AG09309 (cell line): ENCODE measurements at regions not wholly inside any gene's neighbourhood (a gene's known extent, or its start where the extent isn't known, plus 50 kb on each side); places are given as distances from the start of the nearest gene placed in this dataset.

Experiments
- DNase-seq: peaks from one replicate; pipeline ENCODE4 v3.0.0-alpha.2; 2010; ENCODE audit warnings: low read depth
- H3K4me3 ChIP-seq: 2 replicates; pipeline ENCODE4 v1.5.1; 2011; ENCODE audit warnings: mild to moderate bottlenecking, low read depth, low read length, moderate library complexity; ENCODE audit not compliant: control insufficient read depth
- TF ChIP-seq, protein P1 (sequence below): IDR thresholded peaks from 2 replicates; pipeline ENCODE4 v1.5.1; 2011; ENCODE audit warnings: mild to moderate bottlenecking, low read depth, low read length, inconsistent platforms; ENCODE audit not compliant: insufficient read depth, control insufficient read depth; ENCODE audit errors: missing control alignments

DNA sequence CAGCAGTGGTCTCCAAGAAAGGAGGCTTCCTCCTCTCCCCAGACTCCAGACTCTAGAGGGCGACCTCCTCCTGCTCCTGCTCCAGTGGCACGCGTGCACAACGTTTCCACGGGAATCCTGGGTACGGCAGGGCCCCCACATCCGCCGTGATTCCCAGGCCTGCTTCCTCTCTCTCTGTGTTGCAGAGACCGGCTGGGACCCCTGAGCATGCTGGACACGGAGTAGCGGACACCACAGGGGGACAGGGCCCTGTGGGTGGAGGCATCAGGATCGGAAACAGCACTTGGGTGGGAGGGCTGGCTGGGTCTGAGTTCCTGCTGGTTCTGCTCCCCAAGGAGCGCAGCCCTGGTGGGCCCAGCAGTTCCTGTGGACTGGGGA is 75.9 kb upstream of the SLC35G4 start:
- TF ChIP-seq, protein P1, sequence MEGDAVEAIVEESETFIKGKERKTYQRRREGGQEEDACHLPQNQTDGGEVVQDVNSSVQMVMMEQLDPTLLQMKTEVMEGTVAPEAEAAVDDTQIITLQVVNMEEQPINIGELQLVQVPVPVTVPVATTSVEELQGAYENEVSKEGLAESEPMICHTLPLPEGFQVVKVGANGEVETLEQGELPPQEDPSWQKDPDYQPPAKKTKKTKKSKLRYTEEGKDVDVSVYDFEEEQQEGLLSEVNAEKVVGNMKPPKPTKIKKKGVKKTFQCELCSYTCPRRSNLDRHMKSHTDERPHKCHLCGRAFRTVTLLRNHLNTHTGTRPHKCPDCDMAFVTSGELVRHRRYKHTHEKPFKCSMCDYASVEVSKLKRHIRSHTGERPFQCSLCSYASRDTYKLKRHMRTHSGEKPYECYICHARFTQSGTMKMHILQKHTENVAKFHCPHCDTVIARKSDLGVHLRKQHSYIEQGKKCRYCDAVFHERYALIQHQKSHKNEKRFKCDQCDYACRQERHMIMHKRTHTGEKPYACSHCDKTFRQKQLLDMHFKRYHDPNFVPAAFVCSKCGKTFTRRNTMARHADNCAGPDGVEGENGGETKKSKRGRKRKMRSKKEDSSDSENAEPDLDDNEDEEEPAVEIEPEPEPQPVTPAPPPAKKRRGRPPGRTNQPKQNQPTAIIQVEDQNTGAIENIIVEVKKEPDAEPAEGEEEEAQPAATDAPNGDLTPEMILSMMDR = no peak
- no peak overlapping the region for H3K4me3 ChIP-seq
- no peak for DNase-seq

DNA sequence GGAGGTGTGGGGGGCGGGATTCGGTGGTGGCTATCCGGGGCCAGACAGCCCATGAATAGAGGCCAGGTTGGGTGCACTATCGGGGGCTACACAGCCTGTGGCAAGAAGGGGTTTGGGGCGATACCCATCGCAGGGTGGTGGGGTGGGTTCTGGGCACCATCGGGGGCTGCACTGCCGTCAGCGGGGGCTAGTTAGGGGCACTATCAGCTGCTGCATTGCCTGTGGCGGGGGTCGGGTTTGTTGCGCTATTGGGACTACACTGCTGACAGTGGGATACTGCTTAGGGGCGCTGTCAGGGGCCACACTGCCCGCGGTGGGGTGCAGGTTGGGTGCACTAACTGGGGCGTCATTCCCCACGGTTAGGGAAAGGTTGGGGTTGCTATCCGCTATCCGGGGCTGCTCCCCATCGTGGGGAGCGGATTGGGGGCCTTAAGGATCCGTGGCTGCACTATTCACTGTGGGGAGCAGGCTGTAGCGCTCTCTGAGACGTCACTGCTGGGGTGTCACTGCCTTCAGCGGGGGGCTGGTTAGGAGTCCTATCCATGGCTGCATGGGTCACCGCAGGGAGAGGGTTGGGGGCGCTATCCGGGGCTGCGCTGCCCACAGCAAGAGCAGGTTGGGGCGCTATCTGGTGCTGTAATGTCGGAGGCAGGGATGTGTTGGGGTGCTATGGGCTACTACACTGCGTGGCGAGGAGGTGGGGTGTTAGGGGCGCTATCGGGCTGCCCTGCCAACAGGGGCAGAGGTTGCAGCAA is 76.5 kb upstream of the SLC35G4 start:
- TF ChIP-seq, protein P1 = no peak
- no peak overlapping the region for H3K4me3 ChIP-seq

DNA sequence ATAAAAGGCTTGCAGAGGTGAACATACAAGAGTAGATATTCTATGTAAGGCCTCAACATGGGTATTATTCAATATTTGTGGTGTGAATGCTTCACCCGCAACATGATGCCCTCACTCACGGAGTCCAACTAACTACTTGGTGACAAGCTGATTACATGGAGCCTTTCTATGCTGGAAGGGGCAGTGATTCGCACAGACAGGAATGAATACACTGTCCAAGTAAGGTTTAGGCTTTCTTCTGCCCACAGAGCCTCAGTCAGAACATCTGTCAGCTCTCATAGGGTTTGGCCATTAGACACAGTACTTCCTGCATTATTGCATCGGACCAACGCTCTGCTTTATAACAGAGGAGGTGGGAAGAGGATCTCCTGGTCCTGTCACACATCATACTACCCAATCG is 80.3 kb upstream of the SLC35G4 start:
- no peak overlapping the region for H3K4me3 ChIP-seq
- DNase-seq = no peak
- TF ChIP-seq, protein P1 = no peak

More for the DNA sequence above, 76.5 kb upstream of the SLC35G4 start:
- no peak for DNase-seq

DNA sequence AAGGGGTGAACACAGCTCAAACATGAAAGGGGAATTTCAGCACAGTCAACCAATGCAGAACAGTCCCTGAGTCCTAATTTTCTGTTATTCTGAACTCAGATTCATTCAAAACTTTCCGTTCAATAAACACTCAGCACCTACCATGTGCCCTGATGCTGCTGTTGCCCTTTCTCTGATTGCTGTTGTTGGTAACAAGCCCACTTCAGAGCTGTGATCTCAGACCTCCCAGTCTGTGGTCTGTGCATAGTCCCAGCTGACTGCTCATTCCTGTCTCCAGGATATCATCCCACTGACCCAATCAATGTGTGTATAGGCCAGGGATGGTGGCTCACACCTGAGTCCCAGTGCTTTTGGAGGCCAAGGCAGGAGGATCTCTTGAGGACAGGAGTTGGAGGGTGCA is 82.7 kb upstream of the SLC35G4 start:
- no peak overlapping the region for H3K4me3 ChIP-seq
- TF ChIP-seq, protein P1 = no peak
- no peak for DNase-seq

DNA sequence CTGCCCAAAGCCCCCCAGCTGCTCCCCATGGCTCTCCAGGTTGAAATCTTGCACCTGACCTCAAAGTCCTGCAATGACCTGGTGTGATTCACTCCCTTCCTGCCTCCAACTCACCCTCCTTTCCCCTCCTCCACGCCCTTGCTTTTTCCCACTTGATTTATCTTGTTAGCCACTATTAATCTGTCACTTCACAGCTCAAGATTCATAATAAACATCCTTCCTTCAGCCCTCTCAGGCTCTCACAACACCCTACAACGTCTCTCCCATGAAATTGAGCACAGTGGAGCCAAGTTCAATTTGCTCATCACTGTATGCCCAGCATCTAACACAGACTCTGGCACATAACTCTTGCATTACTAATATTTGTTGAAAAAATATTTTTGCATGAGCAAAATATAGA is 85.6 kb upstream of the SLC35G4 start:
- TF ChIP-seq, protein P1 = no peak
- DNase-seq = no peak
- no peak overlapping the region for H3K4me3 ChIP-seq

DNA sequence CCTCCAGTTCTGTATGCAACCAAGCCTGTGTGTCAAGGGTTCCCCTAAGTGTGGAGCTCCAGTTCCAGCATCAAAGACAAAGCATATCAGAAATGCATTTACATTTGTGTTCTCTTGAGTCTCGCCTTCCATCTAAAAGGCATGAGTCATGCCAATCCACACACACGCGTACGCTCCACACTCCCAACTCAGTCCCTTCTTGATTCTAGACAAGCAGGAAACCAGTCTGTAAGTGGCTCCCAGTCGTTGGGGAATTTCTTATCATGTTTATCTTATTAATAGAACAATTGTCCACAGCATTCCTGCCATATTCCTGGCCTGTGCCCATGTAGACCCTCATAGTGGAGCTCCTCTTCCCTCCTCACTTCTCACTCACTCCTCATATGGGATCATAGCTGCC is 86.4 kb upstream of the SLC35G4 start:
- TF ChIP-seq, protein P1 = no peak
- no peak overlapping the region for H3K4me3 ChIP-seq
- DNase-seq = no peak
